Brain microvascular endothelial cell (primary cell): ENCODE measurements at regions not wholly inside any gene's neighbourhood (a gene's known extent, or its start where the extent isn't known, plus 50 kb on each side); places are given as distances from the start of the nearest gene placed in this dataset.

ENCODE experiments used
- DNase-seq: peaks from one replicate; pipeline ENCODE4 v3.0.0-alpha.2; 2020
- H3K27ac ChIP-seq: fragments of 250-450 bp; sonication (Bioruptor Pico); 2 replicates; pipeline ENCODE4 v1.5.1; 2020; ENCODE audit warnings: mild to moderate bottlenecking, moderate library complexity
- H3K27me3 ChIP-seq: fragments of 250-450 bp; sonication (Bioruptor Pico); replicated peaks from 2 replicates; pipeline ENCODE4 v1.5.1; 2020; ENCODE audit warnings: mild to moderate bottlenecking
- H3K36me3 ChIP-seq: fragments of 250-450 bp; sonication (Bioruptor Pico); replicated peaks from 2 replicates; pipeline ENCODE4 v1.5.1; 2020; ENCODE audit warnings: mild to moderate bottlenecking
- H3K4me3 ChIP-seq: 2 replicates; pipeline ENCODE4 v1.5.1; 2011; ENCODE audit warnings: low read depth, mild to moderate bottlenecking, control low read depth, low read length, moderate library complexity
- CTCF ChIP-seq: IDR thresholded peaks from 2 replicates; pipeline ENCODE4 v1.5.1; 2011; ENCODE audit warnings: low read depth, mild to moderate bottlenecking, moderate library complexity, low read length, control low read depth, inconsistent platforms; ENCODE audit errors: missing control alignments
- in situ Hi-C: cut with HindIII; loops from 2 replicates; pipeline ENCODE4 v1.10.0; 2017; ENCODE audit warnings: low sequenced_read_pairs, low pct_ligation_motif_present

- no peaks in the 10 kb centered on the region for H3K27me3 ChIP-seq
- H3K36me3 ChIP-seq = no peaks in the 10 kb centered on the region
- no peak for TF ChIP-seq CTCF
- no peak overlapping the region for H3K27ac ChIP-seq
- DNase-seq = no peak
- H3K4me3 ChIP-seq = no peak overlapping the region
- in situ Hi-C loops = no loop called here
These were observed 107.1 kb upstream of the ITGB1 start for GRCh38 chr10:33065111-33065510.

- DNase-seq = no peak
- no peaks in the 10 kb centered on the region for H3K36me3 ChIP-seq
- no peak for TF ChIP-seq CTCF
- H3K4me3 ChIP-seq = no peak overlapping the region
- in situ Hi-C loops = no loop called here
- no peaks in the 10 kb centered on the region for H3K27me3 ChIP-seq
- H3K27ac ChIP-seq = no peak overlapping the region
These were observed 106.7 kb upstream of the ITGB1 start for GRCh38 chr10:33064706-33065105.

- H3K27ac ChIP-seq = no peak overlapping the region
- in situ Hi-C loops = no loop called here
- H3K36me3 ChIP-seq = no peaks in the 10 kb centered on the region
- no peaks in the 10 kb centered on the region for H3K27me3 ChIP-seq
- H3K4me3 ChIP-seq = no peak overlapping the region
- TF ChIP-seq CTCF = no peak
- DNase-seq = no peak
These were observed 99.6 kb upstream of the ITGB1 start for GRCh38 chr10:33057620-33058019.

- no peak for TF ChIP-seq CTCF
- DNase-seq = no peak
- H3K36me3 ChIP-seq = no peaks in the 10 kb centered on the region
- H3K4me3 ChIP-seq = no peak overlapping the region
- in situ Hi-C loops = no loop called here
- H3K27me3 ChIP-seq = no peaks in the 10 kb centered on the region
- H3K27ac ChIP-seq = no peak overlapping the region
These were observed 99.0 kb upstream of the ITGB1 start for GRCh38 chr10:33056828-33057596.

GRCh38 chr10:33055625-33056024 lies 97.6 kb upstream of the ITGB1 start:
- DNase-seq = no peak
- TF ChIP-seq CTCF = no peak
- no peaks in the 10 kb centered on the region for H3K36me3 ChIP-seq
- H3K27me3 ChIP-seq = no peaks in the 10 kb centered on the region
- H3K4me3 ChIP-seq = no peak overlapping the region
- no peak overlapping the region for H3K27ac ChIP-seq
- in situ Hi-C loops = no loop called here
